ENCODE measurements at regions not wholly inside any gene's neighbourhood (a gene's known extent, or its start where the extent isn't known, plus 50 kb on each side); places are given as distances from the start of the nearest gene placed in this dataset.

DNA sequence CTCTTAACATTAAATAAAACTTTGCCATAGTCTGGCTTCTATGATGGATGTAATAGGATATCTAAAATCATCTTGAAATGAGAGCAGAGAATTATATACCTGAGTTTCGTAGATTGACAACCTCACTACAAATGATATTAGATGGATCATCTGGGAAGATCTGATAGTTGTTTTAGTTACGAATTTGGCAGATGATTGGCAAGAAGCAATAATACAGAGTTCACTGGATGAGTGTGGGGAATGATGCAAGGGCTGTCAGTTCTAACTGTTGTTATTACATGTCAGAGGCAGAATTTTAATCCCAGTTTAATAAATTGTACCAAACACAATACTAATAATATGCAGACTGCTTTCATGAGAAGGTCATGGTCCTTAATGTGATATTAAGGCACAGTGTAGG, 585.2 kb downstream of the TRAM1L1 start:
- ATAC-seq: no peak
- DNase-seq: no peak
- intact Hi-C loops (cut with micrococcal nuclease): no loop called here

DNA sequence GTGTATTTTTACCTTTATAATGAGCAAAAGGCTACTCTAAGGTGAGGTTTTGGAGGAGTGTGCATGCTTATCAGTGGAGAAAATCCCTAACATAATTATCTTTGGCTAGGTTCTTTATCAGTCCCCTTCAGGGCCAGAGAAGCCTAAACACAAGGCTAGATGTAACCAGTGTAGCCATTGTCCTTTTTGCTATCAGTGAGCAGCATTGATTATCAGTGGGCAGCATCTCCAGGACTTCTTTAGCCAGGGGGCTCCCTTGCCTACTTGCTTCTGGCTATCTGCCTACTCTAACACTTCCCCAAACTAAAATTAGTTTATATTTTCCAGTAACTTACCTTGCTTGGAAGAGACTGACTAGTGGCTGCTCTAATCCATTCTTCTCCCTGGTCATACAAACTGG, 595.6 kb downstream of the TRAM1L1 start:
- DNase-seq (no peak), ATAC-seq (no peak)
- intact Hi-C loops (cut with micrococcal nuclease): no loop called here

DNA sequence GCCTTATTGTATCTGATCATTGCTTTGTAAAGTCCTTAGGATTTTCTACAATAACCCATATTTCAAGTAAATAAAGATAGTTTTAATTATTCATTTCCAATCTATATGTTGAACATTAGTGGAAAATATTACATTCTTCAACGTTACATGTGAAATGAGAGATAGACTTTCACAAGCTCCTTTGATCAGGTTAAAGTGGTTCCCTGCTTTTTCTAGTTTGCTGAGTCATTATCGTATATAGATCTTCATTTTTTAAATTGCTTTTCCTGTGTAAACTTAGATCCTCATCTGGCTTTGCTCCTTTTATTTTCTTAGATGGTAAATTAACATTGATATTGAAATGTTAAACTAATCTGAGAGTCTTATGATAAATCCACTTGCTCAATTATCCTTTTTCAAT, 599.0 kb downstream of the TRAM1L1 start:
- intact Hi-C loops (cut with micrococcal nuclease): no loop called here
- ATAC-seq (no peak), DNase-seq (no peak)

DNA sequence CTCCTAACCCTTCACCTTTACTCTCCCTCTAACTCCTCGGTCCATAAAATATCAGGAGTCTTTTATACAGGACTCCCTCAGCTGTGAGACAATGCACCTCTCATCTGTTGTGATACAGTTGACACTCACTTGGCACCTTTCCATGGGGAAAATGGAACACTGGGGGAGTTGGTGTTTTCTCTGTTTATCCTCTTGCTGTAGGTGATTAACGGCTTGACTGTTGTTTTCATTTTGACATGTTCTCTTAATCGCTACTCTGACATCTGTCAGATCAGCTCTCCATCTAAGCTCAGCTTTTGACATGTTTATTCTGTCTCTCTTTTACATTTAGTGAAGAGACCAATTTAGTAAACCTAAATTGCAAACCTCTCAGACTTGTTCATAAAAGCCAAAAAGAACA, 604.8 kb downstream of the TRAM1L1 start:
- DNase-seq (no peak), ATAC-seq (no peak)
- intact Hi-C loops (cut with micrococcal nuclease): no loop called here

DNA sequence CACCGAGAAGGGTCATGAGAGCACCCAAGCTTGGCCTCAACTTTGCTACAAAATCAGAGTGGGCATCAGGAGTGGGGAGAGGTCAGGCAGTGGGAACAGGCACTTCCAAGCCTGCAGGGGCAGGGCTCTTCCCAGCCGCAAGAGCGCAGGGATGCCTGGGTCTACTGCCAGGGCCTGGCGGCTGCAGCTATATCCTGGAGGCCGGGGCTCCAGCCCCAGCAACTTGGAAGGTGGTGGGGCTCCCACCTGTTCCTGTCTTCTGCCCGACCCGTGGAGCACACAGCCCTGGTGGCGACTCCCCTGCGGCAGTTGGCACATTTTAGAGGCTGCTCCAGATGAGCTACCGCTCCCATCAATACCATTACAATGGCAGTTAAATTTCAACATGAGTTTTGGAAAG, 607.0 kb downstream of the TRAM1L1 start:
- intact Hi-C loops (cut with micrococcal nuclease): no loop called here
- ATAC-seq (no peak), DNase-seq (no peak)

DNA sequence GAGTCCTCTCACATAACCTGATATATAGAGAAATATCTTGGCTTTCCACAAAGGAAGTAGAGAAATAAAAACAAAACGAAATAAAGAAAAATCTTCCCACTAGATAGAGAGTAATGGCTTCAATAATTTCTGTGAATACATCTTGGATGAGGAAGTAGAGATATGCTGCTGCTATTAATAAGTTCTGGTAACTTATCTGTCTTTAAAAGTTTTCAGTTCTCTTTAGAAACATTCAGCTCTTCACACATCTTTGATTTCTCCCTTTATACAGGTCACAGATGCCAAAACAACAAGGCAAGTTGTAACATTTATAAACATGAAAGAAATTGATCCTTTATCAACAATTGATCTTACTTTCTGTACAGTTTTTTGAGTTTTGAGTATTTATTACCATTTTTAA, 615.8 kb downstream of the TRAM1L1 start:
- DNase-seq (no peak), ATAC-seq (no peak)
- intact Hi-C loops (cut with micrococcal nuclease): no loop called here

DNA sequence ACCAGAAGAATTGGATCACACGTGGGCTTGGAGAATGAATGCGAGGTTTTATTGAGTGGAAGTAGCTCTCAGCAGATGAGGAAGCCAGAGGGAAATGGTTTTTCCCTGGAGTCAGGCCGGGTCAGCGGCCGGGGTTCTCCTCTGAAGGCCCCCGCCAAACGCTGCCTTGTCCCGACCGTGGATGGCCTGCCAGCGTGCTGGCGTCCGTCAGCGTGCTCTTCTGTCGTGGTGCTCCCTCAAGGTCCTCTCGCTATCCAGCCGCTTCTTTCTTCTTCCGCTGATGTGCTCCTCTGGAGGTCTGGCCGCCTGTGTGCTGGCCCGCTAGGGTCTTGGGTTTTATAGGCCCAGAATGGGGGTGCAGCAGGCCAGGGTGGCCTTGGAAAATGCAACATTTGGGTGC, 632.2 kb downstream of the TRAM1L1 start:
- ATAC-seq (no peak), DNase-seq (no peak)

DNA sequence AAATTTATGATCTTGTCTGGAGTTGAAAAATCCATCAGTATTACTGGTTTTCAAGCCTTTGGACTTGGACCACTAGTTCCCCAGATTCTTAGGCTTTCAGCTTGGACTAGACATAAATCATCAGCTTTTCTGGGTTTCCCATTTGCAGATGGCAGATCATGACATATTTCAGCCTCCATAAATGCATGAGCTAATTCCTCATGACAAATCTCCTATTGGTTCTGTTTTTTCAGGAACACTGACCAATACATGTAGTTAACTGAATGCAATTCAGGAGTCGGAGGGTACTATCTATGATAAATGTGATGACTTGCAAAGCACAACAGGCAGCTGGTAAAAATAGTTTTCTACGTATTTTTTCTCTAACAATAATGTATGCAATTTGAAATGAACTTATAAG, 635.6 kb downstream of the TRAM1L1 start:
- no peak for ATAC-seq
- intact Hi-C loops (cut with micrococcal nuclease): no loop called here

More for the DNA sequence above, 632.2 kb downstream of the TRAM1L1 start:
- intact Hi-C loops (cut with micrococcal nuclease): no loop called here

DNA sequence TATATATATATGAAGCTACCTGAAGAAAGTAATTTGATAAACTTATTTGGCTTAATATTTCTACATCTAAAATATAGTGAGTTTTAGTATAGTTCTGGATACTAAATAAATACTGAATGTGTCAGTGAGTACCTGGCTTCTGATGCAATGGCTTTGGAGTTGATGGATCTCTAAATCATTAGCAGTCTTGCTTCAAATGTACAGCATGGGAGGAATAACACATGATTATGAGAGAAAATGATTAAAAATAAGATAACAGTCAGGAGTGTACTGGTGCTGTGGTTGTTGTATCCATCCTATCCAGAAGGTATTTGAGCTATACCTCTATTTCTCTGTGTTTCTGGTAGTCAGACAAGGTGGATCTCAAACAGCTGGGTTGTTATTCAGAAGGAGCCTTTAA, 641.3 kb downstream of the TRAM1L1 start:
- intact Hi-C loops (cut with micrococcal nuclease): no loop called here
- no peak for ATAC-seq
- DNase-seq: no peak

More for the DNA sequence above, 635.6 kb downstream of the TRAM1L1 start:
- DNase-seq: no peak

DNA sequence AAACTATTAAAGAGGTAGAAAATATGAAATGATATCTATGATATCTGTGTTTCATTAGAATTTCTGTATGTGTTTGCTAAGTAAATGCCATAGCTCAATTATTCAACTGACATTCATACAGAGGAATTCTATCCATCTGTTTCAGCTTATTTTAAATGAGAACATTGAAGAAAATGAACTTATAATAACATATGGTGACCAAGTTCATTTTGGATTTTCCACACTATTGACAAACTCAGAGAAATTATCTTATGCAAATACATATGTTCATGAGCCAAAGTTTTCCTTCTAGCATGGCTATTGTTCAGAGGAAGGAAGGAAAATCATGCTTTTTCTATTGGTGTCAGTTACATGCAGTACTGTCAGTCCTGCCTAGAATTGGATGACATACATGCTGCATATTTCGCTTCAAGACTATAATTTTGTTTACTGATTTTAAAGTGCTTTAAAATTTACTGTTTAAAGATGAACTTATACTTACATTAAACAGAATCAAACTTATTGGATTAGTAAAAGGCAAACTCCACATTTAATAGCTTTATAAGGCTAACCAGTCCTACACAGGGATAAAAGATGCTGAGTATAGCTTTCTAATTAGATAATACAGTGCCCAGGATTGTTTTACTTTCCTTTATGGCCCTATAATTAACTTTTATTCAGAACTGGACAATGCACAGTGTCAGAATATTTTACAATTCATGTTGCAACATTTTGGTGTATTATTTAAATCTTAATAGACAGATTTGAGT, 646.2 kb downstream of the TRAM1L1 start:
- ATAC-seq: no peak
- no peak for DNase-seq
- intact Hi-C loops (cut with micrococcal nuclease): no loop called here

DNA sequence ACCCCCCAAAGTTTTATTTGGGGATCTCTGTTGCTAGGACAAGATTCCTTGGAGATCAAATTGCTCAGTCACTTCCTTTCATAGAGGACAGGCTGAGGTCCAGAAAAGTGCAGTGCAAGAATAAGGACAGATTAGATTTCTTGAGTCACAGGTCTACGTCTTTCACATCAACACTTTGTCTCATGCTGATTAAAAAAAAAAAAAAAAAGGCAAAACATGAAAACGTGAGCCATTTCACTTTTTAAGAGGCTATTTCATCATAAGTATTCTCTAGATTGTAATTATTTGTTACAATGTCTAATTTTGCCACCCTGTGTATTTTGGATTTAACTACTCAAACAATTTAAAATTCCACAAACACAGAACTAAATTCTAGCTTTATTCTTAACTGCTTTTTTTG, 647.0 kb downstream of the TRAM1L1 start:
- intact Hi-C loops (cut with micrococcal nuclease): no loop called here
- ATAC-seq (no peak), DNase-seq (no peak)

DNA sequence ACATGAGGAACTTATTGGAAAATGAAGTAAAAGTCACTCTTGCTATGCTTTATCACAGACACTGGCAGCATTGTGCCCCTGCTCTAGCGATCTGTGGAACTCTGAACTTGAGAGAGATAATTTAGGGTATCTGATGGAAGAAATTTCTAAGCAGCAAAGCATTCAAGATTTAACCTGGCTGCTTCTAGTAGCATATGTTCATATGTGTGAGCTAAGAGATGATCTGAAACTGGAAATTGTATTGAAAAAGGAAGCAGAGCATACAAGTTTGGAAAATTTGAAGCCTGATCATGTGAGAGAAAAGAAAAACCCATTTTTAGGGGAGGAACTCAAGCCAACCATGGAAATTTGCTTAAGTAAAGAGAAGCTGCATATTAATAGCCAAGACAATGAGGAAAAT, 657.7 kb downstream of the TRAM1L1 start:
- DNase-seq (no peak), ATAC-seq (no peak)
- intact Hi-C loops (cut with micrococcal nuclease): no loop called here

DNA sequence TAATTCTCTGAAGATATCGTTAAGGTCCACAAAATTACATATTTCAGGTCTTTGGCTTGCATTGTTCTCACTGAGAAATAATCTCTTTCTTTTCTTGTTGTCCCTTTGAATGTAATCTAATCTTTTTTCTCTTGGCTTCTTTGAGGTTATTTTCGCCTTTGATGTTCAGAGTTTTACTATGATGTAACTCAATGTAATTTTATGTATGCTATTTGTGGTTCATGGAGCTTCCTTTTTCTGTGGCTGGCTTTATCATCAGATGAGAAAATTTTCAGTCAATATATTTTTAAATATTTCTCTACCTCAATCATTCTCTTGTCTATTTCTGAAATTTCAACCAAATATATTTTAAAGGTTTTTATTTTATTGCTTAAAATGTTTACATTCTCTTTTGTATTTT, 672.2 kb downstream of the TRAM1L1 start:
- DNase-seq: no peak
- ATAC-seq: no peak
- intact Hi-C loops (cut with micrococcal nuclease): no loop called here

DNA sequence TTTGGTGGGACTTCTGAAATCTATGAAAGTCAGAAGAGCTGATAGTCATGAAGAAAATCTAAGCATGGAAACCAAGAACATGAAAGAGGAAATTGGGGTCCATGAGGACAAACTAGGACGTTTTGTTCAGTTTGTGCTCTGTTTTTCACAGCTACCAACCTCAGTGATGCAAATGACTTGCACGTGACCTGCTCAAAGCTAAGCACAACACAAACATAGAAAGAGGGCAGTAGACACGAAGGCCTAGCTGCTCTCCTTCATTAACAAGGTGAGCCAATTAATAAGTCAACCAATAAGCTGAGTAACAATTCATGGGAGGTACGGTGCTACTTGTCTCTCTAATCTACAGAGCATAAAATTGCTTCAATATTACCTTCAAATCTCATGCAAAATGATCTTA, 684.1 kb downstream of the TRAM1L1 start:
- DNase-seq (no peak), ATAC-seq (no peak)
- intact Hi-C loops (cut with micrococcal nuclease): no loop called here

DNA sequence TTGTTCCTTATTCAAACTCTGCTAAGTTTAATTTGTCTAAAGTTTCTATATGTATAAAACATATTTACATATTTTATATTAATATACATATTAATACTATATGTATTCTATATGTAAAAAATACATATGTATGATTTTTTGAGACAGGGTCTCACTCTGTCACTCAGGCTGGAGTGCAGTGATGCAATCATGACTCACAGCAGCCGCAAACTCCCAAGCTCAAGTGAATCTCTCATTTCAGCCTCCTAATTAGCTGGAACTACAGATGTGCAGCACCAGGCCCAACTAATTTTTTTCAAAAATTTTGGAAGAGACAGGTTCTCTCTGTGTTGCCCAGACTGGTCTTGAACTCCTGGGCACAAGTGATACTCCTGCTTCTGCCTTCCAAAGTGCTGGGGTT, 684.9 kb downstream of the TRAM1L1 start:
- DNase-seq (no peak), ATAC-seq (no peak)
- intact Hi-C loops (cut with micrococcal nuclease): no loop called here

DNA sequence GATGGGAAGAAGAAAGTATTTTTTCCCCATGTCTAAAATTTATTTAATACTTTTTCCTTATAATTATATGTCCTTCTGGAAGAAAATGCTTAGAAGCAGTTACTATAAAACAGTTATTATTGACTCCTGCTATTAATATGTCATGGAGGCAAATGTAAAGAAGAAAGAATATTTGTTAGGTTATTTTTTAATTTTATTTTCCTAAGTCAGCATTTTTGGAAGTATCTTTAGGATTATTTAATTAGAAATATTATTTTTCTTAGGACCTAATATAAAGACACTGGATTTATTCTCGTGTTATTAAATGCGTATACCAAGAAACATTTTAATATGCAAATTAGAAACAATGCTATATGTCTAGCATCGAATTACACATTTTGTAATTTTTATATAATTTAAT, 687.7 kb downstream of the TRAM1L1 start:
- intact Hi-C loops (cut with micrococcal nuclease): no loop called here
- no peak for ATAC-seq
- no peak for DNase-seq

DNA sequence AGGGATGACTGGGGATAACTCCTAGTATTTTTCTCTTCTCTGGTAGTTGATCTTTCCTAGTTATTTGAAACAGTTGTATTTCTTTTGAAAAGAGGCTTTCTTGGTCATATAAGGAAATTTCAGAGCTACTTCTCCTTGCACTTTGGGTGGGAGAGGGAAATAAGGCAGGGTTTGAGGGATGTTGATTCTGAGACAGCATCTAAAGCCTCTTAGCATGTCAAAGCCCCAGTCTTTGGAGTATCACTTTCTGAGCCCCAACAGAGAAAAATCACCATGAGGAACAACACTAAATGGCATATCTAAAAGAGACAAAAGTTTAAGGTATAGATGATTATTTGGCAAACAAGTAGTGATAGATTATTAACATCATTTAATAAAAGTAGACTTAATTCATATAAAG, 688.1 kb downstream of the TRAM1L1 start:
- DNase-seq: no peak
- ATAC-seq: no peak
- intact Hi-C loops (cut with micrococcal nuclease): no loop called here

DNA sequence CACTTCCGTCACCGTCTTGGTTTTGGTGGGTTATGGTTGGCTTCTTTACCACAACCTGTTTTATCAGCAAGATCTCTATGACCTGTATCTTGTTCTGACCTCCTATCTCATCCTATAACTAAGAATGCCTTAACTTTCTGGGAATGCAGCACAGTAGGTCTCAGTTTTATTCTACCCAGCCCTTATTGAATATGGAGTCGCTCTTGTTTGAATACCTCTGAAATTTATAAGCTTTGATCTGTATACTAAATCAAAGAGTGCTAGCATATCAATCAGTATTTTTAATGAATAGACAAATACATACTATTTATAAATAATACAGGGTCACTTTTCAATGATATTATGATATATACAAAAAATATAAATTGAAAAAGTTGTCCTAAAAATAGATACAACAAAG, 690.0 kb downstream of the TRAM1L1 start:
- DNase-seq: no peak
- ATAC-seq: no peak
- intact Hi-C loops (cut with micrococcal nuclease): no loop called here

DNA sequence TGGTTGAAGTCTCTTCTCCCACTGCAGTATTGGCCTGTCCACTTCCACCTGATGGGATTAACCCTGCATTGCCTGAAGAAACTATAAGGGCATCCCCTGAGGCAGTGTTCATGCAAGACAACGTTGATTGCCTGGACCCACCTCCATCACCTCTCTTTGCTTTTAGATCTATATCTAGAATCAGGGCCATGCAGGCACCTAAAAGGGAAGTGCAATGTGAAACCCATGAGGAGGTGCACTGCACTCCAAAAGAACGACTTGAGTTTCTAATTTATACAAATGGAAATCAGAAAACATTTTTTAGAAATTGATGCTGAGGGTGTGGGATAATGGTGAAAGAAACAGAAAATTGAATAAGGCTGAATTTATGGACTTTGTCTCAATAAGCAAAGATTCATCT, 694.4 kb downstream of the TRAM1L1 start:
- DNase-seq: no peak
- intact Hi-C loops (cut with micrococcal nuclease): no loop called here
- no peak for ATAC-seq

DNA sequence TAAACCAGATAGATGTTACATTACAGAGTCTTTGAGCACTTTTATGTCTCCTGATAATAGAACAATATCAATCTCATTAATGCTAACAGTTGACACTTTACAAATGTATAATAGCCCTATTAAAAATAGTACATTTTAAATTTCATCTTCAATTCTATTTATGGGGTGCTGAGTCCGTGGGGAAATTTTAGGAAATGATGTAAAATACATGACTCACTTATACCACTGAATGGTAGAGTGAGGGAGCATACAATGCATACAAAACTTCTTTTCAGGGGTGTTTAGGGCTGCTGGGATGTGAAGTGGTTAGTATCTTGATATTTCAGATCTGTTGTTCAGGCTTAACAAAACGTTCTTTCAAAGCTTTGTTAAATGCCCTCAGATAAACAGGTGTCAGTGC, 696.2 kb downstream of the TRAM1L1 start:
- ATAC-seq (no peak), DNase-seq (no peak)
- intact Hi-C loops (cut with micrococcal nuclease): no loop called here

DNA sequence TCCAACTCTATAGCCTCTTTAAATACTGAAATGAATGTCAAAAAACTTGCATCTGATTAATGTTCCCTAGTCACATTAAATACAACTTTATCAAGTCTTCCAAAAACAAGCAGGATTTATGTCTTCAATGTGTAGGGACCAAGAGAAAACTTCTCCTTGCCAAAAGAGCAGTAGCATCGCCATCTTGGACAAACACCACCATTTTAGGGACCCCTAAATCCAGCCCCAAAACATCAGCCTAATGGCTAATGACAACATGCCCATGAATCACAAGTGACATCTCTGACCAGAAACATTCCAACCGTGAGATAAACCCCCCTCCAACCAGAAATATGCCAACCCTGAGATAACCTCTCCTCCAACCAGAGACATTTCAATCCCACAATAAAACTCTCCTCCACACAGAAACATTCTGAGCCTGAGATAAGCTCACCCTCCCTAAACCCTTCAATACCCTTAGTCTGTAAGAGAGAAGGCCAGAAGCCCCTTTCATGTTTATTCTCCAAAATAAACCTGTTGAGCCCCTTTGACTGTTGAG, 697.4 kb downstream of the TRAM1L1 start:
- DNase-seq: no peak
- no peak for ATAC-seq
- intact Hi-C loops (cut with micrococcal nuclease): no loop called here

DNA sequence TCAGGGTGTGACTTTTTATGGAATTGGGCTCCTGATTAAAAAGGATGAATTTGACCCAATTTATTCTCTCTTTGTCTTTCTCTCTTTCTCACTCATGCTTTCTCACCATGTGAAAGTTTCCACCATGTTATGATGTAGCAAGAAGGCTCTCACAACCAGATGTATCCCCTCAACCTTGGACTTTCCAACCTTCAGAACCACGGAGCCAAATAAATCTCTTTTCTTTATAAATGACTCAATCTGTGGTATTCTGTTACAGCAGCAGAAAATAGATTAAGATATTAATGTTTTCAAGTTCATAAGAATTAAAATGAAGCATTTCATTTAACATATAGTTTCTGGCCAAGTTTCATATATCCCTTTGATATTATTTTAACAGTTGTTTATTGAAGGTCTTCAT, 698.5 kb downstream of the TRAM1L1 start:
- ATAC-seq (no peak), DNase-seq (no peak)
- intact Hi-C loops (cut with micrococcal nuclease): no loop called here
